ENCODE measurements at regions not wholly inside any gene's neighbourhood (a gene's known extent, or its start where the extent isn't known, plus 50 kb on each side); places are given as distances from the start of the nearest gene placed in this dataset.

DNA sequence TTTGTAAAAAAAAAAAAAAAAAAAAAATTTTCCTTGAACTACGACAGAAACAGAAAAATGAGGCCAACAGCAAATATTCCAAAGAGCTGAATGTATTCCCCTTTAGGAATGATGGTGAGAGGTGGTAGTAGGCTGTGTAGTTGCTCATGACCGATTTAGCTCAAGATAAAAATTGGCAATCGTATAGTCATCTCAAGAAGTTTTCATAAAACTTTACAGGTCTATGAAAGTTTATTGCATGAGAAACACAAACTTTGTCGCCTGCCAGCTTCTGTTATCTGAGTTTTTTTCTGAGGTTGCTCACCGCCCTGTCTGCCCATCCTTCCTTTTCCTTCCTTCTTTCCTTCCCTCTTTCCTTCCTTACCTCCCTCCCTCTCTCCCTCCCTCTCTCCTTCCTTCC lies 605.5 kb downstream of the BCL11B start:
- Histone ChIP-seq H2AFZ (ENCODE audit: low read depth, low read length) (no peak overlapping the region), H3K9ac (replicated peaks; ENCODE audit: extremely low read depth, insufficient read depth, low read length) (no peak overlapping the region), H4K20me1 (replicated peaks; ENCODE audit: control insufficient read depth, extremely low read depth, insufficient read depth, low read length) (no peaks in the 10 kb centered on the region), H3K27me3 (ENCODE audit: control insufficient read depth in 2 of 2, insufficient read depth in 2 of 2, low read length in 2 of 2) (no peaks in the 10 kb centered on the region), H3K79me2 (ENCODE audit: control insufficient read depth, insufficient read depth, low read length) (no peaks in the 10 kb centered on the region), H3K36me3 (ENCODE audit: control insufficient read depth in 2 of 2, extremely low read depth in 1 of 2, insufficient read depth in 2 of 2, low read length in 2 of 2) (no peaks in the 10 kb centered on the region), H3K9me3 (replicated peaks; ENCODE audit: control insufficient read depth, insufficient read depth, low read length) (peaks cover 5% of the 10 kb centered on the region), H3K9me1 (replicated peaks; ENCODE audit: control insufficient read depth, extremely low read depth, insufficient read depth, low read length) (no peaks in the 10 kb centered on the region), H3K27ac (ENCODE audit: insufficient read depth, low read depth, low read length) (no peak overlapping the region), H3K4me1 (ENCODE audit: control insufficient read depth, extremely low read depth, insufficient read depth, low read length) (no peaks in the 10 kb centered on the region), H3K4me3 (replicated peaks in 1 of 3; ENCODE audit: insufficient read depth in 1 of 3, low read depth in 1 of 3, low read length in 3 of 3) (no peak overlapping the region), H3K4me2 (ENCODE audit: insufficient read depth, low read length) (no peak overlapping the region)
- no TSS peak for BruUV-seq (replicated peaks)
- DNase-seq (ENCODE audit: low read depth, low spot score) (no peak), FAIRE-seq (no peak)
- intact Hi-C loops (cut with micrococcal nuclease): no loop called here
- dilution Hi-C loops (cut with MboI; ENCODE audit: extremely low pct_ligation_motif_present, low sequenced_read_pairs): no loop called here
- ChIA-PET CTCF (no interaction called here), POLR2A (no interaction called here)
- no peak for TF ChIP-seq JUN (IDR thresholded peaks at IDR 0.05; ENCODE audit: borderline replicate concordance, insufficient read depth, insufficient read length, low read depth)
- TF ChIP-seq GATA2 (IDR thresholded peaks at IDR 0.05; ENCODE audit: insufficient read depth, insufficient read length, low read depth, low read length): no peak
- TF ChIP-seq, protein P1, sequence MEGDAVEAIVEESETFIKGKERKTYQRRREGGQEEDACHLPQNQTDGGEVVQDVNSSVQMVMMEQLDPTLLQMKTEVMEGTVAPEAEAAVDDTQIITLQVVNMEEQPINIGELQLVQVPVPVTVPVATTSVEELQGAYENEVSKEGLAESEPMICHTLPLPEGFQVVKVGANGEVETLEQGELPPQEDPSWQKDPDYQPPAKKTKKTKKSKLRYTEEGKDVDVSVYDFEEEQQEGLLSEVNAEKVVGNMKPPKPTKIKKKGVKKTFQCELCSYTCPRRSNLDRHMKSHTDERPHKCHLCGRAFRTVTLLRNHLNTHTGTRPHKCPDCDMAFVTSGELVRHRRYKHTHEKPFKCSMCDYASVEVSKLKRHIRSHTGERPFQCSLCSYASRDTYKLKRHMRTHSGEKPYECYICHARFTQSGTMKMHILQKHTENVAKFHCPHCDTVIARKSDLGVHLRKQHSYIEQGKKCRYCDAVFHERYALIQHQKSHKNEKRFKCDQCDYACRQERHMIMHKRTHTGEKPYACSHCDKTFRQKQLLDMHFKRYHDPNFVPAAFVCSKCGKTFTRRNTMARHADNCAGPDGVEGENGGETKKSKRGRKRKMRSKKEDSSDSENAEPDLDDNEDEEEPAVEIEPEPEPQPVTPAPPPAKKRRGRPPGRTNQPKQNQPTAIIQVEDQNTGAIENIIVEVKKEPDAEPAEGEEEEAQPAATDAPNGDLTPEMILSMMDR (IDR thresholded peaks at IDR 0.05; ENCODE audit: extremely low read depth in 1 of 2, insufficient read depth in 1 of 2, low read depth in 1 of 2, low read length in 2 of 2): no peak
- TF ChIP-seq FOS (IDR thresholded peaks at IDR 0.05; ENCODE audit: borderline replicate concordance, insufficient read depth, low read length): no peak
- TF ChIP-seq POLR2AphosphoS5 (IDR thresholded peaks at IDR 0.05; ENCODE audit: insufficient read depth, low read depth, low read length): no peak
- TF ChIP-seq MAX (IDR thresholded peaks at IDR 0.05; ENCODE audit: insufficient read depth, insufficient read length): no peak
- no peak for TF ChIP-seq POLR2A (IDR thresholded peaks at IDR 0.05; ENCODE audit: low read depth, low read length)
- TF ChIP-seq MYC (IDR thresholded peaks at IDR 0.05; ENCODE audit: low read depth, low read length): no peak
- no peak for TF ChIP-seq EZH2 (IDR thresholded peaks at IDR 0.05; ENCODE audit: borderline replicate concordance, low read depth, low read length, severe bottlenecking)
